Karpas-422 (cell line): ENCODE measurements at regions not wholly inside any gene's neighbourhood (a gene's known extent, or its start where the extent isn't known, plus 50 kb on each side); places are given as distances from the start of the nearest gene placed in this dataset.

Source experiments
- DNase-seq: peaks from one replicate; pipeline ENCODE4 v3.0.0-alpha.2; 2015
- H2AFZ ChIP-seq: fragments of 200-600 bp; sonication (generic); 2 replicates; pipeline ENCODE4 v1.6.1; 2014; ENCODE audit warnings: antibody characterized with exemption, low read length, mixed read lengths
- H3K27ac ChIP-seq: fragments of 200-600 bp; sonication (generic); 2 replicates; pipeline ENCODE4 v1.5.1; 2014; ENCODE audit warnings: mild to moderate bottlenecking, low read length, moderate library complexity
- H3K27me3 ChIP-seq: fragments of 200-600 bp; sonication (generic); 2 replicates; pipeline ENCODE4 v1.6.1; 2014; ENCODE audit warnings: low read length, mixed read lengths
- H3K36me3 ChIP-seq: fragments of 200-600 bp; sonication (generic); 2 replicates; pipeline ENCODE4 v1.6.1; 2014; ENCODE audit warnings: low read length, mixed read lengths; ENCODE audit not compliant: insufficient read depth
- H3K4me1 ChIP-seq: fragments of 200-600 bp; sonication (generic); 2 replicates; pipeline ENCODE4 v1.6.1; 2014; ENCODE audit warnings: mild to moderate bottlenecking, low read length, mixed read lengths
- H3K4me2 ChIP-seq: fragments of 200-600 bp; sonication (generic); 2 replicates; pipeline ENCODE4 v1.6.1; 2014; ENCODE audit warnings: low read length, low read depth, mild to moderate bottlenecking; ENCODE audit not compliant: poor library complexity, severe bottlenecking
- H3K4me3 ChIP-seq: fragments of 200-600 bp; sonication (generic); 2 replicates; pipeline ENCODE4 v1.5.1; 2014; ENCODE audit warnings: mild to moderate bottlenecking, antibody characterized with exemption, low read length, mixed read lengths
- H3K79me2 ChIP-seq: fragments of 200-600 bp; sonication (generic); 2 replicates; pipeline ENCODE4 v1.6.1; 2014; ENCODE audit warnings: mild to moderate bottlenecking, low read length, mixed read lengths
- H3K9ac ChIP-seq: fragments of 200-600 bp; sonication (generic); 2 replicates; pipeline ENCODE4 v1.6.0; 2014; ENCODE audit warnings: low read length
- H3K9me2 ChIP-seq: fragments of 200-600 bp; sonication (generic), shearing (Covaris generic); replicated peaks from 2 replicates; pipeline ENCODE4 v1.6.0; 2014; ENCODE audit warnings: mild to moderate bottlenecking, low read length, moderate library complexity; ENCODE audit not compliant: insufficient read depth
- H3K9me3 ChIP-seq: fragments of 300-700, 200-600 bp; sonication (generic); 2 replicates; pipeline ENCODE4 v1.6.1; 2014; ENCODE audit warnings: low read length, mixed read lengths
- H4K20me1 ChIP-seq: fragments of 200-600 bp; sonication (generic); 2 replicates; pipeline ENCODE4 v1.6.1; 2014; ENCODE audit warnings: mild to moderate bottlenecking, antibody characterized with exemption, low read length, low read depth; ENCODE audit not compliant: insufficient read depth

DNA sequence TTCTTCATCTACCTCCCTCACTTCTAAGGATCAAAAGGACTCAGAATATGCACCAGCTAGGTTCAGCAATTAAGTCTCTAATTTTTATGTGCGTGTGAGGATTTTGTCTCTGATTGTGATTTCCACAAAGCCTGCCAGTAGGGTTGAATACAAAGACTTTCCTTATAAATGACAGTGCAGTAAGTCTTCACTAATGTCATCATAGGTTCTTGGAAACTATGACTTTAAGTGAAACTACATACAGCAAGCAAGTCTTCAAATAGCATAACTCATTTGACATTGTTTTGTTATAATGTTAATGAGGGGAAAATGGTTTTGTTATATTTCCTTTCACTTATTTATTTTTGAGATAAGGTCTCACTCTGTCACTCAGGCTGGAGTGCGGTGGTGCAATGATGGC, 526.3 kb upstream of the DCC start:
- no peak for DNase-seq
- H2AFZ ChIP-seq = no peak overlapping the region
- no peak overlapping the region for H3K4me3 ChIP-seq
- H3K4me1 ChIP-seq = no peaks in the 10 kb centered on the region
- no peaks in the 10 kb centered on the region for H4K20me1 ChIP-seq
- H3K9me3 ChIP-seq = peaks cover 12% of the 10 kb centered on the region
- no peak overlapping the region for H3K27ac ChIP-seq
- no peaks in the 10 kb centered on the region for H3K27me3 ChIP-seq
- H3K9me2 ChIP-seq = no peaks in the 10 kb centered on the region; the same call in 1 of the 2 replicates
- H3K9ac ChIP-seq = no peak overlapping the region
- H3K4me2 ChIP-seq = no peak overlapping the region
- H3K79me2 ChIP-seq = no peaks in the 10 kb centered on the region
- no peaks in the 10 kb centered on the region for H3K36me3 ChIP-seq

- no peak overlapping the region for H3K4me2 ChIP-seq
- no peaks in the 10 kb centered on the region for H3K4me1 ChIP-seq
- H3K79me2 ChIP-seq = no peaks in the 10 kb centered on the region
- H3K27ac ChIP-seq = no peak overlapping the region
- H2AFZ ChIP-seq = no peak overlapping the region
- H4K20me1 ChIP-seq = no peaks in the 10 kb centered on the region
- no peaks in the 10 kb centered on the region for H3K27me3 ChIP-seq
- peaks cover 5% of the 10 kb centered on the region; the same call in 1 of the 2 replicates for H3K9me3 ChIP-seq
- no peaks in the 10 kb centered on the region for H3K36me3 ChIP-seq
- H3K9ac ChIP-seq = no peak overlapping the region
- no peak for DNase-seq
- H3K4me3 ChIP-seq = no peak overlapping the region
- no peaks in the 10 kb centered on the region; the same call in 1 of the 2 replicates for H3K9me2 ChIP-seq
Measured at GRCh38 chr18:51821610-51822009, 518.4 kb upstream of the DCC start.

- no peaks in the 10 kb centered on the region for H4K20me1 ChIP-seq
- no peak overlapping the region for H3K9ac ChIP-seq
- DNase-seq = no peak
- no peaks in the 10 kb centered on the region for H3K9me2 ChIP-seq
- H2AFZ ChIP-seq = no peak overlapping the region
- H3K9me3 ChIP-seq = peaks cover 7% of the 10 kb centered on the region; the same call in 1 of the 2 replicates
- H3K27ac ChIP-seq = no peak overlapping the region
- no peak overlapping the region for H3K4me3 ChIP-seq
- H3K79me2 ChIP-seq = no peaks in the 10 kb centered on the region
- no peaks in the 10 kb centered on the region for H3K4me1 ChIP-seq
- no peaks in the 10 kb centered on the region for H3K27me3 ChIP-seq
- H3K4me2 ChIP-seq = no peak overlapping the region
- no peaks in the 10 kb centered on the region for H3K36me3 ChIP-seq
Measured at GRCh38 chr18:51824746-51825145, 515.3 kb upstream of the DCC start.

DNA sequence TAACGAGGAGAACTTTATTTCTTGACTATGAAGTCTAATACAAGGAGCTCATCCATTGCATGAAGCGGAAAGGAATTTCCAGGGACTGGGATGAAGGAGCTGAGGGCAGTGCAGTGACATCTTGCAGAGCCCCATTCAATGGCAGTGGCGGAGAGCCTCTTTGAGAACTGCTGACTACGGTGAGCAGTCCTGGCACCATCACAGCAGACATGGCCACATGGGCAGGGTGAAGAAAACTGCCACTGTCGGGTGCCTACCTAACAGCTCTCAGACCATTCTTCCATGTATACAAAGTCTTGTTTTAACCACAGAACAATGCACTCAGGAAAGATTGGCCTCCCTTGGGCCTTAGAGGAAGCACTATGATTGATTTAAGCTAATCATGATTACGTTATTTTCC, 506.1 kb upstream of the DCC start:
- Histone ChIP-seq H3K27me3 (no peaks in the 10 kb centered on the region), H3K9me2 (no peaks in the 10 kb centered on the region), H3K4me3 (no peak overlapping the region), H2AFZ (no peak overlapping the region), H3K36me3 (no peaks in the 10 kb centered on the region), H3K27ac (no peak overlapping the region), H3K9ac (no peak overlapping the region), H3K4me1 (no peaks in the 10 kb centered on the region), H3K79me2 (no peaks in the 10 kb centered on the region), H3K4me2 (no peak overlapping the region), H4K20me1 (no peaks in the 10 kb centered on the region), H3K9me3 (no peaks in the 10 kb centered on the region; the same call in 1 of the 2 replicates)
- no peak for DNase-seq

- Histone ChIP-seq H3K27ac (no peak overlapping the region), H3K9ac (no peak overlapping the region), H3K9me2 (no peaks in the 10 kb centered on the region), H2AFZ (no peak overlapping the region), H3K4me3 (no peak overlapping the region), H3K79me2 (no peaks in the 10 kb centered on the region), H4K20me1 (no peaks in the 10 kb centered on the region), H3K4me1 (no peaks in the 10 kb centered on the region), H3K9me3 (peaks cover 16% of the 10 kb centered on the region), H3K4me2 (no peak overlapping the region), H3K36me3 (no peaks in the 10 kb centered on the region), H3K27me3 (no peaks in the 10 kb centered on the region)
- DNase-seq = no peak
Measured at GRCh38 chr18:51848702-51849101, 491.3 kb upstream of the DCC start.

GRCh38 chr18:51852681-51853080, 487.3 kb upstream of the DCC start:
- no peak for DNase-seq
- no peak overlapping the region for H2AFZ ChIP-seq
- H3K4me1 ChIP-seq = no peaks in the 10 kb centered on the region
- H3K9ac ChIP-seq = no peak overlapping the region
- H3K9me3 ChIP-seq = peaks cover 15% of the 10 kb centered on the region
- H3K36me3 ChIP-seq = no peaks in the 10 kb centered on the region
- no peaks in the 10 kb centered on the region for H4K20me1 ChIP-seq
- no peaks in the 10 kb centered on the region for H3K79me2 ChIP-seq
- H3K9me2 ChIP-seq = no peaks in the 10 kb centered on the region
- no peaks in the 10 kb centered on the region for H3K27me3 ChIP-seq
- no peak overlapping the region for H3K4me3 ChIP-seq
- H3K4me2 ChIP-seq = no peak overlapping the region
- no peak overlapping the region for H3K27ac ChIP-seq

DNA sequence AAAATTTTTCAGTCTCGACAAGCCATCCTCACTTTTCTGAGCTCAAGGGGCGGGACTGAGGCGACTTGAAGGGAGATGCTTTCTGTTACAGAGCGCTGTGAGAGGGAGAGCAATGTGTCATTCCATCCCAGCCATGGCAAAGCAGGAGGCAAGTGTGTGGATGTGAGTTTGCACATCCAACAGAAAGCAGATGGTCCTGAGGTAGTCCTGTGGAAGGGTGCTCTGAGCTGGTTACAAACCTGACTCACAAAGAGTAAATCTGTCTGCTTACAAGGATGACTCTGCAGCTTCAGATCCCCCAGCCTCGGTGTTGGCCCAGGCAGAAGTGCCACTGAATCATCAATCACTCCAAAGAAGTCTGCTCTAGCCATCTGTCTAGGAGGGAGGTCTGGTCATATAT, 482.0 kb upstream of the DCC start:
- Histone ChIP-seq H3K79me2 (no peaks in the 10 kb centered on the region), H3K4me3 (no peak overlapping the region), H3K36me3 (no peaks in the 10 kb centered on the region), H3K4me2 (no peak overlapping the region), H3K9me3 (peaks cover 5% of the 10 kb centered on the region; the same call in 1 of the 2 replicates), H3K4me1 (no peaks in the 10 kb centered on the region), H3K27me3 (no peaks in the 10 kb centered on the region), H4K20me1 (no peaks in the 10 kb centered on the region), H3K9ac (no peak overlapping the region), H2AFZ (no peak overlapping the region), H3K27ac (no peak overlapping the region), H3K9me2 (no peaks in the 10 kb centered on the region)
- no peak for DNase-seq

DNA sequence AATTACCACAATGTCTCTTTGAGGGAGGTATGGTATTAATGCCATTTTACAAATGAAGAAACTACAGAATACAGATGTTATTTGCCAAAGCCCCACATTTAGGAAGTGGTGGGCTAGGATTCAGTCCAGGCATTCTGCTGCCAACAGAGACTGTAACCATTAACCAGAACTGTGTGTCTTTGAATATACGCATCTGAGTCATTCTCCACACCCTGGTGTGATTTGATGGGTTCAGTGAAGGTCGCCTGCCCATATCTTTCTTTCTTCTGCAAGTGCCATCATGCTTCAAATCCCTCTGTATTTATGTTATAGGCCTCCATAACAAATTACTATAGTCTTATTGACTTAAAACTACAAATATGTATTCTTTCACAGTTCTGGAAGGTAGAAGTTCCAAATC, 479.0 kb upstream of the DCC start:
- DNase-seq = no peak
- Histone ChIP-seq H2AFZ (no peak overlapping the region), H3K9ac (no peak overlapping the region), H3K27me3 (no peaks in the 10 kb centered on the region), H3K9me2 (no peaks in the 10 kb centered on the region), H3K36me3 (no peaks in the 10 kb centered on the region), H3K4me3 (no peak overlapping the region), H3K9me3 (peaks cover 8% of the 10 kb centered on the region), H3K4me2 (no peak overlapping the region), H3K4me1 (no peaks in the 10 kb centered on the region), H3K27ac (no peak overlapping the region), H3K79me2 (no peaks in the 10 kb centered on the region), H4K20me1 (no peaks in the 10 kb centered on the region)
